CD4-positive, alpha-beta T cell treated with Interleukin-21 for 1 hour (primary cell): ENCODE measurements at regions not wholly inside any gene's neighbourhood (a gene's known extent, or its start where the extent isn't known, plus 50 kb on each side); places are given as distances from the start of the nearest gene placed in this dataset.
A peak's percentile ranks its signal among the peaks of the same experiment; 100 is the strongest.

Experiments
- DNase-seq: peaks from one replicate; pipeline ENCODE4 v3.0.0-alpha.2; 2020

DNA sequence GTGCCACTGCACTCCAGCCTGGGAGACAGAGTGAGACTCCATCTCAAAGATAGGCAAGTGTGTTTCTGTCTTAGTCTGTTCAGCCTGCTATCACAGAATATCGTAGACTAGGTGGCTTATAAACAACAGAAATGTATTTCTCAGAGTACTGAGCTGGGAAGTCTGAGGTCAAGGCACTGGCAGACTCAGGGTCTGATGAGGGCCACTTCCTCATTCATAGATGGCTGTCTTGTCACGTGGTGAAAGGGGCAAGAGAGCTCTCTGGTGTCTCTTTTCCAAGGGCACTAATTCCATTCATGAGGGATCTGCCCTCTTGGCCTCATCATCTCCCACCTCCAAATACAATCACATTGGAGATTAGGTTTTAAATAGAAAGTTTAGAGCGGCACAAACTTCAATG lies 95.6 kb upstream of the PHACTR3 start:
- no peak for DNase-seq

DNA sequence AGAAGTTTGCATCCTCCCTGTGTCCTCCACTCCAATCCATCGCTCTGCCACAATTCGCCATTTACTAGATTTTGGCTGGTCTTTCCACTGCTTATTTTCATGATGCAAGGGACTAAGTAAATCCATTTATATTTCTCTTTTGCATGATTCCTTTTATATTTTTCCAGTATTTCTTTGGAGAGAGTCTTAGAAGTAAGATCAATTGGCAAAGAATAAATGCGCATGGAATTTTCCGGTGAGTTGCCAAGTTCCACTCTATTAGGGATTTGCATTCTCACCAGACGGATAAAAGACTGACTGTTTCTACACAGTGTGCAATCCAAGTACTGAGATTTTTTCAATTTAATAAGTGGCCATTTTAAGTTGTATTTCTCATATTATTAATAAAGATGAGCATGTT lies 91.7 kb upstream of the PHACTR3 start:
- no peak for DNase-seq

DNA sequence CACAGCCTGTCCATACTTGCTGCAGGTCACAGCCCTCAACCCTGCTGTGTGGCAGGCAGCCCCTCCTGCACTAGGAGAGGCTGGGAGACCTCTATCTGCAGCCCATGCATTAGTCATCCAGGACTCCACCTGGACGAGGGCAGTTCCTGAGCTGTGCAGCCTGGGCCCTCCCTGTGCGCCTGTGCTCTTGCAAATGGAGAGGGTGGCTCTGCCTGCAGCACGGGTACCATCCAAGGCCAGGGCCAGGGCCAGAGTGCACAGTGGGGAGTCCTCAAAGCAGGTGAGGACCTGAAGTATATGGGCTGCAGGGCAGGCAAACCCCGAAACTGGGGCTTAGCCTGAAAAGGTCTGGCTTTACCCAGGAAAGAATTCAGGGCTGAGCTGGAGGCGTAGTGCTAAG lies 89.8 kb upstream of the PHACTR3 start:
- no peak for DNase-seq

DNA sequence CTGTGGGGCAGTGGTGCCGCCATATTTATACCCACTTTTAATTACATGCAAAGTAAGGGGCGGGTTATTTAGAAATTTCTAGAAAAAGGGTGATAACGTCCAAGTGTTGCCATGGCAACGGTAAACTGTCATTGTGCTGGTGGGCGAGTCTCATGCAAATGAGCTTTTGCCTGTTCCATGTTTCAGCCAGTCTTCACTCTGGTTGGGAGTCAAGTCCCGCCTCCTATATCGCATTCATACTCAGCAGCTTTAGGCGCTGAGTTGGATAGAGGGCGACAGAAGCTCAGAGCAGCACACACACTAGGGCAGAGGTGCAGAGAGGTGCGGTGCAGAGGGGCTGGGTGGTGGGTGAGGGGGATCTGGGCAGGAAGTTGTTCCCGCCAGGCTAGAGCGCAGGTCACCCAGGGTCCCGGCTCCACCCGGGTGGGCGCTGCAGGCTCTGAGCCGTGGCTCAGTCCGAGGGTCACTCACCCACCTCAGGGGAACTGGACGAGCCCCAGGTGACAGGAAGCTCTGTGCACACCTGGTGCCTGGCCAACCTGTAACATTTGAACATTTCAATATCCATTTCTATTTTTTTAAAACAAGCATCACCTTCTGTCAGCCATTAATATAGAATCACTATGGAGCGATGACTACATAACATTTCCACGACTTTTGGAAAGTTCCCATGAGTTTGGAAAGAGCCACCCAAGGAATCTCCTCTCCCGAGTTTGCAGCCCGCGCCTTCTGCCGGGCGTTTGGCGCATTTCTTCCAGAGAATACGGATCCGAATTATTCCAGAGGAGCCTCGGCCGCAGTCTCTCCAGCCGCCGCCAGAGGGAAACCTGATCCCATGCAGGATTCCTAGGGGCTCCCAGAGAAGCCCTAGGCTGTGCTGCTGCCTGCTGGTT lies 89.1 kb upstream of the PHACTR3 start:
- DNase-seq, result no peak

DNA sequence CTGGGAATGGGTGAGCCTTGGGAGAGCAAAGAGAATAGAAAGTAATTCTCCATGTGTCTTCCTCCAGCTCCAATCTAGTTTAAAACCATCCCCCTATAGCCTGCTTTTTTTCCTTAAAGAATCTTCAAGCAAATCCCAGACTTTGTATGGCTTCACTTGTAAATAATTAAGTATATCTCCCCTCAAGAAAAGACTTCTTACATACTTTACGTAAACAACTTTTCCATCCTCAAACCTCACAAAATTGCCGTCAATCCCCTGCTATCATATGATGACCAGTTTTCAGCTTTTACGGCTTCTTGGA lies 88.5 kb upstream of the PHACTR3 start:
- DNase-seq, result no peak

DNA sequence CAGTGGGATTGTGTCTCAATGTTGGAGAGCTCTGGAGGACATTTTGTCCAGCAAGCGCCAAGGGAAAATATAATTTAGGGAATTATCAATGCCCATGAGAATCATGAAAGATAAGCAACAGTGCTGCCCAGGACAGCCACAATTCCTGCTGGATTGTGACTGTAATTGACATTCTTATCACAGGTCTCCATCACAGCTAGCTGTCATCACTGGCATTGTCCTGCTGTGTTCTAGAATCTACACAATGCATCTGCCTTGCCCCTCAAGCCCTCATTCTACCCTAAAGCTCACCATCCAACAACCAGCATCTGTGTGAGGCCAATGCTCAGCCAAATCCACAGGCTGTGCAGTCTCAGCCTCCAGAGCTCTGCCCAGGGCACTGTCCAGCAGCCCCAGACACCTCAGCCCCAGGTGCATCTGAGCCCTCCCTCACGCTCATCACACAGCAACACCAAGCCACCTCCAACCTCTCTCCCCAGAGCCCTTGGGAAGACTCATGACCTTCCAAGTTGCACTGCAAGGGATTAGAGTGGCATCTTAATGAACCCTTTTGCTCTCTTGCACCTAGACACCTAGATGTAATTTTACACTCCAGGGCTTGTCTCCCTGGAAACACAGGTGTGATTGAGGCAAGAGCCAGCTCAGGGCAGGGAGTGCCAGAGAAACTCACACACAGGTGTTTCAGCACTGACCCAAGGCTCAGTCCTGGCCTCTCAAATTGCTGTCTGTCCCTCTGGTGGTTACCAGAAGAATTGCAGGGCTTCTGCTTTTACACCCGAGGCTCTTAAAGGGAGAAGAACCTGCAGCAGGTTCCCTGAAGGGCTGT lies 85.2 kb upstream of the PHACTR3 start:
- DNase-seq, result peak; percentile 48

DNA sequence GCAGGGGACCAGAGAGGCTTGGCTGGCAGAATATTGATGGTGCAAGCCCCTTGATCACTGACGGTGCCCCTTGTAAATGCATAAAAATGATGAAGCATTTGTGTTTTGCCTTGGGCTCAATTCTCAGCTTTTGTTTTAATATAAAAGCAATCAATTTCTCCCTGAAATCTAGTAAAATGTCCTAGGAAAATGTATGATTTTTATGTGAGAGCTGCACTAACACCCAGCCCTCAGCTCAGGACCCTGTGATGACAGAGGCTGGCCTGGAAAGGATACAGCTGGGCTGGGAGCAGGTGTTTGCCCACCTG lies 84.7 kb upstream of the PHACTR3 start:
- DNase-seq, result no peak

DNA sequence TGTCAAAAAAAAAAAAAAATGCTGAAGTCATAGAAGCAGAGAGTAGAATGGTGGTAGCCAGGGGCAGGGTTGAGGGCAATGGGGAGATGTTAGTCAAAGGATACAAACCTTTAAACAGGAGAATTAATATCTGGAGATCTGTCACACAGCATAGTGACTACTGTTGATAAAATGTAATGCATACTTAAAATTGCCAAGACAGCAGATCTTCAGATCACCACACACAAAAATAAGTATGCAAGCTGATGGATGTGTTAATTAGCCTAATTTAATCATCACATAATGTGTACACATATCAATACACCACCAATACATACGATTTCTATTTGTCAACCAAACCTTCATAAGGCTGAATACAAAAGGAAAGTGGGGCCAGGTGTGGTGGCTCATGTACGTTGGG lies 83.5 kb upstream of the PHACTR3 start:
- no peak for DNase-seq

DNA sequence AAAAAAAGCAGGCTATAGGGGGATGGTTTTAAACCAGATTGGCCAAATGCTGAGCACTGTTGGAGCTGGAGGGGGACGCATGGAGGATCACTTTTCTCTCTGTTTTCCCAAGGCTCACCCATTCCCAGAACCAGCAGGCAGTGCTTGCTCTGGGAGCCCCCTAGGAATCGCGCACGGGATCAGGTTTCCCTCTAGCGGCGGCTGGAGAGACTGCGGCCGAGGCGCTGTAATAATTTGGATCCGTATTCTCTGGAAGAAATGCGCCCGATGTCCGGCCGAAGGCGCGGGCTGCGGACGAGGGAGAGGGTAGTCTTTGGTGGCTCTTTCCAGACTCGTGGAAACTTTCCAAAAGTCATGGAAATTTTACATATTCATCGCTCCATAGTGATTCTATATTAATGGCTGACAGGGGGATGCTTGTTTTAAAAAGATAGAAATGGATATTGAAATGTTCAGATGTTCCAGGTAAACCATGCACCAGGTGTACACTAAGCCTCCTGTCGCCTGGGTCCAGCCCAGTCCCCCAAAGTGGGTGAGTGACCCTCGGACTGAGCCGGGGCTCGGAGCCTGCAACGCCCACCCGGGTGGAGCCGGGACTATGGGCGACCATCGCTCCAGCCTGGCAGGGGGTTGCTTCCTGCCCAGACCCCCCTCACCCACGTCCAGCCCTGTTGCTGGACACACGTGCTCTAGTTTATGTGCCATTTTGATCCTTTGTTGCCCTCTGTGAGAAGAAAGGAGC lies 78.7 kb upstream of the PHACTR3 start:
- DNase-seq, result peak; percentile 9

DNA sequence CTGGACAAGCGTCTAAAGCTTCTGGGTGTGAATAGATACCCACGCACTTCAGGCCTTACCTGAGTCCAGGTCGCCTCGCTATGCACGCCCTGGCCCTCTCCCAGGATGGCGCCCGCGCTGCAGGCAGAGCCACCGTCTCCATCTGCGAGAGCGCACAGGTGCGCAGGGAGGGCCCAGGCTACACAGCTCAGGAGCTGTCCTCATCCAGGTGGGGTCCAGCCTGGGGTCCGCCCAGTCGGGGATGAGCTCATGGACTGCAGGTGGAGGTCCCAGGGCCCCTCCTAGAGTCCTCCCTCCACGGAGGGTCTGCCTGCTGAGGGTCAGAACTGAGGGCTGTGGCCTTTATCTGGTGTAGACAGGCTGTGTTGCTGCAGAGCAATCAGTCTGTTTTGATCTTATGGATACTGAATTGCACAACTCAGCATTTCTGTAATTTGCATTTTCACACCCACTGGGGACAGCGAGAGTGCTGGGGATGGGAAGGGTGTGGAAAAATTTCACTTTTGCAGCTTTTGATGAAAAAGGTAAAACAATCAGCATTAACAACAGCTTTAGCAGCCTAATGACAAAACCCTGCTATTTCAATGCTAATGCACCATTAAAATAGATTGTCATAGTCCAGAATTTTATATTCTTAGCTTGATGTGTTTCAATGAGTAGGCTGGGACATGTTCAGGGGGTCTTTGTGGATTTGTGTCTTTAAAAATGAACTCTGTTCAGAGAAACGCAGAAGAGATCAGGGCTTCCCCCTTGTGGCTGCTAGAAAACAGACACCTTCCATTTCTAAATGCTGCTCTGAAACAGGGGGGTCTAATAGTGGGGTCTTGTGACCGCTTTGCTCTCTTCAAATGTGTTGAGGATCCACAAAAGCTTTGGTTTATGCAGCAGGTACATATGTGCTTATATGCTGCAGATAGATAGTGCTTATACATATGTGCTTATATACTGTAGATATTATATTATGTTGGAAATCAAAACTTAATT lies 77.8 kb upstream of the PHACTR3 start:
- no peak for DNase-seq

DNA sequence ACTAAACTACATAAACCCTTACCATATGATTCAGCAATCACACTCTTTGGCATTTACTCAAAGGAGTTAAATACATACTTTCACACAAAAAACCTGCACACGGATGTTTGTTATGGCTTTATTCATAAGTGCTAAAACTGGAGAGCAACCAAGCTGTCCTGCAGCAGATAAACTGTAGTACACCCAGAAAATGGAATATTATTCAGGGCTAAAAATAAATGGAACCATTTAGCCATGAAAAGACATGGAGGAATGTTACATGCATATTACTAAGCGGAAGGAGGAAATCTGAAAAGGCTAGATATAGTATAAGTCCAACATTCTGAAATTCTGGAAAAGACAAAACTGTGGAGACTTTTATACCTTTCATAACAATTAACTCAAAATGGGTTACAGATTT lies 73.6 kb upstream of the PHACTR3 start:
- no peak for DNase-seq

DNA sequence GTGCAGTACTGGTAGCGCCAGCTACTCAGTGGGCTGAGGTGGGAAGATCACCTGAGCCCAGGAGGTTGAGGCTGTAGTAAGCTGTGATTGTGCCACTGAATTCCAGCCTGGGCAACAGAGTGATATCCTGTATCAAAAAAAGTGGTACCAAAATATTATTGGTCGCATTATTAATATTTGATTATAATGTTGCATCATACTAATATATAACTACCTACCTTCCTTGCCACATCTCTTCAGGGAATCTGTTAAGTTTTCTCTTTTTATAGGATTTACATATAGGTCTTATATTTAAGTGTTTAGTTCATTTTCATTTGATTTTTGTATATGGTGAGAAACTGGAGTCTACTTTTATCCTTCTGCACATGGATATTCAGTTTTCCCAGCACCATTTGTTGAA lies 66.3 kb upstream of the PHACTR3 start:
- DNase-seq, result no peak

DNA sequence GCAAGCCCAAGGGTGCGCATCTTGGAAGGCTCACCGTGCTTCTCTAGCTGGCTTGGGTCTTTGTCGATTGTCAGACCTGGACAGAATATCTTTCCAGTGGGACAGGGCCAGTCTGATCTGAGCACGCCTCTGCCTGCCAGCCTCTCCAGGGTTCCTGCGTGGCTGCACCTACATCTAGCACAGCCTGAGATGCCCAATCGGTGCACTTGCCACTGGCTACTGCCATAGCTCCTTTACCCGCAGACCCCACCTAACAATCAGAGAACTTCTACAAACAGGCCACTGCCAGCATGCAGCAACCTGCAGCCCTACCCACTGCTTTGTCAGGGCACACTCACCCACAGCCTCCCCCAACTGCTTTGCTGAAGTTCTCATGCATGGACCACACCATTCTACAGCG lies 56.7 kb upstream of the PHACTR3 start:
- no peak for DNase-seq
